SK-N-SH treated with all-trans-retinoic acid at 6 μM for 48 hours (cell line): ENCODE measurements at regions not wholly inside any gene's neighbourhood (a gene's known extent, or its start where the extent isn't known, plus 50 kb on each side); places are given as distances from the start of the nearest gene placed in this dataset.

ENCODE experiments used
- ARNTL ChIP-seq: fragments of 450-650 bp; formaldehyde crosslinking; IDR thresholded peaks from 2 replicates; pipeline ENCODE4 v1.5.0; 2020; ENCODE audit warnings: low read depth, mild to moderate bottlenecking, moderate library complexity, borderline replicate concordance
- ESRRG ChIP-seq: fragments of 250-450 bp; sonication (Bioruptor Pico); IDR thresholded peaks from 2 replicates; pipeline ENCODE4 v1.6.1; 2021; ENCODE audit warnings: mild to moderate bottlenecking
- OSR1 ChIP-seq: fragments of 250-450 bp; sonication (Bioruptor Pico); IDR thresholded peaks from 2 replicates; pipeline ENCODE4 v1.8.0; 2022; ENCODE audit warnings: moderate library complexity, mild to moderate bottlenecking, inconsistent platforms
- PPARA ChIP-seq: fragments of 250-450 bp; sonication (Bioruptor Pico); IDR thresholded peaks from 2 replicates; pipeline ENCODE4 v1.5.0; 2020; ENCODE audit warnings: mild to moderate bottlenecking, borderline replicate concordance
- RARB ChIP-seq: fragments of 250-450 bp; sonication (Bioruptor Pico); IDR thresholded peaks from 2 replicates; pipeline ENCODE4 v1.8.0; 2021; ENCODE audit warnings: mild to moderate bottlenecking, moderate library complexity
- TCF4 ChIP-seq: fragments of 250-450 bp; sonication (Bioruptor Pico); IDR thresholded peaks from 2 replicates; pipeline ENCODE4 v1.8.0; 2021; ENCODE audit warnings: mild to moderate bottlenecking, moderate library complexity, borderline replicate concordance
- ZC3H10 ChIP-seq: fragments of 250-450 bp; sonication (Bioruptor Pico); IDR thresholded peaks from 2 replicates; pipeline ENCODE4 v1.5.1; 2021; ENCODE audit warnings: mild to moderate bottlenecking, moderate library complexity
- ZFP30 ChIP-seq: fragments of 450-650 bp; formaldehyde crosslinking; IDR thresholded peaks from 2 replicates; pipeline ENCODE4 v1.5.0; 2022; ENCODE audit warnings: mild to moderate bottlenecking, moderate library complexity
- ZNF8 ChIP-seq: fragments of 450-650 bp; formaldehyde crosslinking; IDR thresholded peaks from 2 replicates; pipeline ENCODE4 v1.5.0; 2020; ENCODE audit warnings: mild to moderate bottlenecking, moderate library complexity
- TF ChIP-seq, protein P1 (sequence below): fragments of 250-450 bp; sonication (Bioruptor Pico); IDR thresholded peaks from 2 replicates; pipeline ENCODE4 v1.8.0; 2020; ENCODE audit warnings: mild to moderate bottlenecking, moderate library complexity, borderline replicate concordance
- TF ChIP-seq, protein P2 (sequence below): fragments of 250-450 bp; sonication (Bioruptor Pico); IDR thresholded peaks from 2 replicates; pipeline ENCODE4 v1.5.0; 2020; ENCODE audit warnings: mild to moderate bottlenecking, moderate library complexity
- TF ChIP-seq, protein P3 (sequence below): fragments of 250-450 bp; sonication (Bioruptor Pico); IDR thresholded peaks from 2 replicates; pipeline ENCODE4 v1.5.1; 2020; ENCODE audit warnings: low read depth, mild to moderate bottlenecking, moderate library complexity

DNA sequence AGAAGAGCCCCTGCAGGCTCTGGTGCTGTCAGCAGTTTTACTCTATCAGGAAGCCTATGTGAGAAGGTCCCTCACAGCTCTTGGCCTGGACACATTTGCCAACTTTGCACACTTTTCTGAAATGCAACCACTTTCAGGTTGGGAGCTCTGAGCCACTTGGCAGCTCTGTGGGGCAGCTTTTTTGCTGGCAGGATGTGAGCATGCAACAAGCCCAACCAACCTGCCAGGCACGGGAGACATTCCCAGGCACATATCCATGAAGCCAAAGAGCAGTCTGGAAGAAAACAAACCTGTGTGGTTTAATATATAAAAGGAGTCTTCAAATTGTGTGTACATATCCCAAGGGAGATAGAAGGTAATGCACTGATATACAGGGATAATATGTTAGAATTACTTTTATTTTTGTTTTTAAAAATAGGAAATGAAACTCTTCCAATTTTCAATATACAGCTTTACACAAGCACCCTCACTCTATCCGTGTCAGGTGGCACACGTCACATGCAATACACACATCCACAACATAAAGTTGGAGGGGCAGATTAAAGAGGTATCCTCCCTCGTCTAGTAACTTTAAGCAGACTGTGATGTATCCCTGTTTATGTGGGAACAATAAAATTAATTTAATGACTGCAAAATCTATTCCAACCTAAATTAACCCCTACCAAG, 57.4 kb upstream of the COX10 start:
- TF ChIP-seq ZC3H10 (CRISPR knock-in tag) (no peak), PPARA (CRISPR knock-in tag) (no peak), OSR1 (CRISPR knock-in tag) (no peak), TCF4 (no peak), ZFP30 (CRISPR knock-in tag) (no peak), RARB (CRISPR knock-in tag) (no peak), ARNTL (CRISPR knock-in tag) (no peak), ZNF8 (CRISPR knock-in tag) (no peak), ESRRG (no peak)
- TF ChIP-seq, protein P1, sequence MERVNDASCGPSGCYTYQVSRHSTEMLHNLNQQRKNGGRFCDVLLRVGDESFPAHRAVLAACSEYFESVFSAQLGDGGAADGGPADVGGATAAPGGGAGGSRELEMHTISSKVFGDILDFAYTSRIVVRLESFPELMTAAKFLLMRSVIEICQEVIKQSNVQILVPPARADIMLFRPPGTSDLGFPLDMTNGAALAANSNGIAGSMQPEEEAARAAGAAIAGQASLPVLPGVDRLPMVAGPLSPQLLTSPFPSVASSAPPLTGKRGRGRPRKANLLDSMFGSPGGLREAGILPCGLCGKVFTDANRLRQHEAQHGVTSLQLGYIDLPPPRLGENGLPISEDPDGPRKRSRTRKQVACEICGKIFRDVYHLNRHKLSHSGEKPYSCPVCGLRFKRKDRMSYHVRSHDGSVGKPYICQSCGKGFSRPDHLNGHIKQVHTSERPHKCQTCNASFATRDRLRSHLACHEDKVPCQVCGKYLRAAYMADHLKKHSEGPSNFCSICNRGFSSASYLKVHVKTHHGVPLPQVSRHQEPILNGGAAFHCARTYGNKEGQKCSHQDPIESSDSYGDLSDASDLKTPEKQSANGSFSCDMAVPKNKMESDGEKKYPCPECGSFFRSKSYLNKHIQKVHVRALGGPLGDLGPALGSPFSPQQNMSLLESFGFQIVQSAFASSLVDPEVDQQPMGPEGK = no peak
- TF ChIP-seq, protein P2, sequence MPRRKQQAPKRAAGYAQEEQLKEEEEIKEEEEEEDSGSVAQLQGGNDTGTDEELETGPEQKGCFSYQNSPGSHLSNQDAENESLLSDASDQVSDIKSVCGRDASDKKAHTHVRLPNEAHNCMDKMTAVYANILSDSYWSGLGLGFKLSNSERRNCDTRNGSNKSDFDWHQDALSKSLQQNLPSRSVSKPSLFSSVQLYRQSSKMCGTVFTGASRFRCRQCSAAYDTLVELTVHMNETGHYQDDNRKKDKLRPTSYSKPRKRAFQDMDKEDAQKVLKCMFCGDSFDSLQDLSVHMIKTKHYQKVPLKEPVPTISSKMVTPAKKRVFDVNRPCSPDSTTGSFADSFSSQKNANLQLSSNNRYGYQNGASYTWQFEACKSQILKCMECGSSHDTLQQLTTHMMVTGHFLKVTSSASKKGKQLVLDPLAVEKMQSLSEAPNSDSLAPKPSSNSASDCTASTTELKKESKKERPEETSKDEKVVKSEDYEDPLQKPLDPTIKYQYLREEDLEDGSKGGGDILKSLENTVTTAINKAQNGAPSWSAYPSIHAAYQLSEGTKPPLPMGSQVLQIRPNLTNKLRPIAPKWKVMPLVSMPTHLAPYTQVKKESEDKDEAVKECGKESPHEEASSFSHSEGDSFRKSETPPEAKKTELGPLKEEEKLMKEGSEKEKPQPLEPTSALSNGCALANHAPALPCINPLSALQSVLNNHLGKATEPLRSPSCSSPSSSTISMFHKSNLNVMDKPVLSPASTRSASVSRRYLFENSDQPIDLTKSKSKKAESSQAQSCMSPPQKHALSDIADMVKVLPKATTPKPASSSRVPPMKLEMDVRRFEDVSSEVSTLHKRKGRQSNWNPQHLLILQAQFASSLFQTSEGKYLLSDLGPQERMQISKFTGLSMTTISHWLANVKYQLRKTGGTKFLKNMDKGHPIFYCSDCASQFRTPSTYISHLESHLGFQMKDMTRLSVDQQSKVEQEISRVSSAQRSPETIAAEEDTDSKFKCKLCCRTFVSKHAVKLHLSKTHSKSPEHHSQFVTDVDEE (CRISPR knock-in tag) = no peak
- TF ChIP-seq, protein P3, sequence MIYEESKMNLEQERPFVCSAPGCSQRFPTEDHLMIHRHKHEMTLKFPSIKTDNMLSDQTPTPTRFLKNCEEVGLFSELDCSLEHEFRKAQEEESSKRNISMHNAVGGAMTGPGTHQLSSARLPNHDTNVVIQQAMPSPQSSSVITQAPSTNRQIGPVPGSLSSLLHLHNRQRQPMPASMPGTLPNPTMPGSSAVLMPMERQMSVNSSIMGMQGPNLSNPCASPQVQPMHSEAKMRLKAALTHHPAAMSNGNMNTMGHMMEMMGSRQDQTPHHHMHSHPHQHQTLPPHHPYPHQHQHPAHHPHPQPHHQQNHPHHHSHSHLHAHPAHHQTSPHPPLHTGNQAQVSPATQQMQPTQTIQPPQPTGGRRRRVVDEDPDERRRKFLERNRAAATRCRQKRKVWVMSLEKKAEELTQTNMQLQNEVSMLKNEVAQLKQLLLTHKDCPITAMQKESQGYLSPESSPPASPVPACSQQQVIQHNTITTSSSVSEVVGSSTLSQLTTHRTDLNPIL (CRISPR knock-in tag) = no peak
